ENCODE measurements at regions not wholly inside any gene's neighbourhood (a gene's known extent, or its start where the extent isn't known, plus 50 kb on each side); places are given as distances from the start of the nearest gene placed in this dataset.

- Mint-ChIP-seq H3K36me3 (peaks cover 11% of the 10 kb centered on the region), H3K27me3 (no peaks in the 10 kb centered on the region)
Observed at GRCh38 chrX:149992918-149993317, 54.6 kb upstream of the EOLA2 start.

GRCh38 chrX:149993989-149994388 lies 55.7 kb upstream of the EOLA2 start:
- no peak for DNase-seq
- H3K27me3 Mint-ChIP-seq, result no peaks in the 10 kb centered on the region
- H3K27ac Mint-ChIP-seq, result no peak overlapping the region
- no peak overlapping the region for H3K4me3 Mint-ChIP-seq
- no peaks in the 10 kb centered on the region for H3K4me1 Mint-ChIP-seq
- H3K36me3 Mint-ChIP-seq, result peaks cover 11% of the 10 kb centered on the region
- peaks cover 2% of the 10 kb centered on the region for H3K9me3 Mint-ChIP-seq

More at GRCh38 chrX:149992918-149993317, 54.6 kb upstream of the EOLA2 start:
- DNase-seq, result no peak
- Mint-ChIP-seq H3K4me1 (no peaks in the 10 kb centered on the region), H3K27ac (no peak overlapping the region), H3K4me3 (no peak overlapping the region), H3K9me3 (peaks cover 2% of the 10 kb centered on the region)

GRCh38 chrX:149996515-149996914 lies 58.2 kb upstream of the EOLA2 start:
- no peak for DNase-seq
- Mint-ChIP-seq H3K27me3 (no peaks in the 10 kb centered on the region), H3K4me1 (no peaks in the 10 kb centered on the region), H3K9me3 (peaks cover 2% of the 10 kb centered on the region), H3K4me3 (no peak overlapping the region), H3K36me3 (peaks cover 14% of the 10 kb centered on the region), H3K27ac (no peak overlapping the region)

GRCh38 chrX:150005027-150005426 lies 66.7 kb upstream of the EOLA2 start:
- no peaks in the 10 kb centered on the region for H3K36me3 Mint-ChIP-seq

GRCh38 chrX:150007356-150007755 lies 69.1 kb upstream of the EOLA2 start:
- Mint-ChIP-seq H3K4me1 (no peaks in the 10 kb centered on the region), H3K9me3 (no peaks in the 10 kb centered on the region), H3K36me3 (no peaks in the 10 kb centered on the region), H3K27me3 (no peaks in the 10 kb centered on the region), H3K27ac (no peak overlapping the region), H3K4me3 (no peak overlapping the region)
- no peak for DNase-seq

More at GRCh38 chrX:150005027-150005426, 66.7 kb upstream of the EOLA2 start:
- no peaks in the 10 kb centered on the region for H3K9me3 Mint-ChIP-seq
- DNase-seq, result no peak
- no peak overlapping the region for H3K4me3 Mint-ChIP-seq
- H3K27ac Mint-ChIP-seq, result no peak overlapping the region
- H3K4me1 Mint-ChIP-seq, result peaks cover 3% of the 10 kb centered on the region
- no peaks in the 10 kb centered on the region for H3K27me3 Mint-ChIP-seq

- DNase-seq, result no peak
- no peak overlapping the region for H3K4me3 Mint-ChIP-seq
- no peaks in the 10 kb centered on the region for H3K27me3 Mint-ChIP-seq
- no peak overlapping the region for H3K27ac Mint-ChIP-seq
- no peaks in the 10 kb centered on the region for H3K36me3 Mint-ChIP-seq
- H3K9me3 Mint-ChIP-seq, result no peaks in the 10 kb centered on the region
- H3K4me1 Mint-ChIP-seq, result no peaks in the 10 kb centered on the region
Observed at GRCh38 chrX:150012647-150013381, 74.5 kb upstream of the EOLA2 start.

GRCh38 chrX:150014525-150014924 lies 76.2 kb upstream of the EOLA2 start:
- H3K9me3 Mint-ChIP-seq, result no peaks in the 10 kb centered on the region
- H3K27me3 Mint-ChIP-seq, result no peaks in the 10 kb centered on the region
- H3K27ac Mint-ChIP-seq, result no peak overlapping the region
- H3K4me1 Mint-ChIP-seq, result no peaks in the 10 kb centered on the region
- DNase-seq, result no peak
- no peaks in the 10 kb centered on the region for H3K36me3 Mint-ChIP-seq
- no peak overlapping the region for H3K4me3 Mint-ChIP-seq

GRCh38 chrX:150017868-150018267 lies 79.6 kb upstream of the EOLA2 start:
- no peaks in the 10 kb centered on the region for H3K9me3 Mint-ChIP-seq
- H3K27ac Mint-ChIP-seq, result no peak overlapping the region
- no peaks in the 10 kb centered on the region for H3K36me3 Mint-ChIP-seq
- DNase-seq, result no peak
- H3K4me3 Mint-ChIP-seq, result no peak overlapping the region
- no peaks in the 10 kb centered on the region for H3K4me1 Mint-ChIP-seq
- H3K27me3 Mint-ChIP-seq, result no peaks in the 10 kb centered on the region

- Mint-ChIP-seq H3K36me3 (no peaks in the 10 kb centered on the region), H3K9me3 (no peaks in the 10 kb centered on the region), H3K4me3 (no peak overlapping the region), H3K27me3 (no peaks in the 10 kb centered on the region), H3K4me1 (no peaks in the 10 kb centered on the region), H3K27ac (no peak overlapping the region)
- DNase-seq, result no peak
Observed at GRCh38 chrX:150018931-150019361, 80.7 kb upstream of the EOLA2 start.

GRCh38 chrX:150028692-150029091 lies 90.4 kb upstream of the EOLA2 start:
- H3K27ac Mint-ChIP-seq, result no peak overlapping the region
- peaks cover 7% of the 10 kb centered on the region for H3K9me3 Mint-ChIP-seq
- no peak overlapping the region for H3K4me3 Mint-ChIP-seq
- peaks cover 6% of the 10 kb centered on the region for H3K36me3 Mint-ChIP-seq
- no peak for DNase-seq
- peaks cover 9% of the 10 kb centered on the region for H3K4me1 Mint-ChIP-seq
- no peaks in the 10 kb centered on the region for H3K27me3 Mint-ChIP-seq

GRCh38 chrX:150032742-150033141 lies 94.5 kb upstream of the EOLA2 start:
- DNase-seq, result no peak
- H3K4me1 Mint-ChIP-seq, result peaks cover 9% of the 10 kb centered on the region
- H3K4me3 Mint-ChIP-seq, result no peak overlapping the region
- no peaks in the 10 kb centered on the region for H3K27me3 Mint-ChIP-seq
- no peak overlapping the region for H3K27ac Mint-ChIP-seq
- no peaks in the 10 kb centered on the region for H3K36me3 Mint-ChIP-seq
- peaks cover 20% of the 10 kb centered on the region for H3K9me3 Mint-ChIP-seq

GRCh38 chrX:150034788-150035187 lies 96.5 kb upstream of the EOLA2 start:
- H3K36me3 Mint-ChIP-seq, result no peaks in the 10 kb centered on the region

GRCh38 chrX:150035531-150035930 lies 97.2 kb upstream of the EOLA2 start:
- no peak overlapping the region for H3K4me3 Mint-ChIP-seq
- DNase-seq, result no peak
- no peaks in the 10 kb centered on the region for H3K36me3 Mint-ChIP-seq
- no peak overlapping the region for H3K27ac Mint-ChIP-seq
- H3K27me3 Mint-ChIP-seq, result no peaks in the 10 kb centered on the region
- H3K4me1 Mint-ChIP-seq, result no peaks in the 10 kb centered on the region
- peaks cover 15% of the 10 kb centered on the region for H3K9me3 Mint-ChIP-seq

More at GRCh38 chrX:150034788-150035187, 96.5 kb upstream of the EOLA2 start:
- Mint-ChIP-seq H3K4me3 (no peak overlapping the region), H3K27me3 (no peaks in the 10 kb centered on the region), H3K4me1 (no peaks in the 10 kb centered on the region), H3K27ac (no peak overlapping the region), H3K9me3 (peaks cover 15% of the 10 kb centered on the region)
- no peak for DNase-seq

GRCh38 chrX:150036181-150036580 lies 97.9 kb upstream of the EOLA2 start:
- no peak for DNase-seq
- H3K4me3 Mint-ChIP-seq, result no peak overlapping the region
- no peaks in the 10 kb centered on the region for H3K27me3 Mint-ChIP-seq
- no peaks in the 10 kb centered on the region for H3K36me3 Mint-ChIP-seq
- peaks cover 14% of the 10 kb centered on the region for H3K9me3 Mint-ChIP-seq
- H3K27ac Mint-ChIP-seq, result no peak overlapping the region
- no peaks in the 10 kb centered on the region for H3K4me1 Mint-ChIP-seq

GRCh38 chrX:150036641-150037040 lies 98.3 kb upstream of the EOLA2 start:
- Mint-ChIP-seq H3K4me3 (no peak overlapping the region), H3K9me3 (peaks cover 14% of the 10 kb centered on the region), H3K27me3 (no peaks in the 10 kb centered on the region), H3K36me3 (no peaks in the 10 kb centered on the region), H3K4me1 (no peaks in the 10 kb centered on the region), H3K27ac (no peak overlapping the region)
- no peak for DNase-seq

GRCh38 chrX:150037041-150037440 lies 98.8 kb upstream of the EOLA2 start:
- DNase-seq, result no peak
- Mint-ChIP-seq H3K9me3 (peaks cover 14% of the 10 kb centered on the region), H3K4me3 (no peak overlapping the region), H3K36me3 (no peaks in the 10 kb centered on the region), H3K4me1 (no peaks in the 10 kb centered on the region), H3K27ac (no peak overlapping the region), H3K27me3 (no peaks in the 10 kb centered on the region)

All from activated naive CD8-positive, alpha-beta T cell treated with anti-CD3 and anti-CD28 coated beads for 36 hours (primary cell).